ENCODE measurements at regions not wholly inside any gene's neighbourhood (a gene's known extent, or its start where the extent isn't known, plus 50 kb on each side); places are given as distances from the start of the nearest gene placed in this dataset.

- Histone ChIP-seq H3K27me3 (no peaks in the 10 kb centered on the region), H3K36me3 (no peaks in the 10 kb centered on the region), H3K9me3 (no peaks in the 10 kb centered on the region), H3K4me1 (no peaks in the 10 kb centered on the region), H3K4me3 (no peak overlapping the region), H3K27ac (no peak overlapping the region)
- TF ChIP-seq EP300 (IDR thresholded peaks at IDR 0.05) (no peak), POLR2A (IDR thresholded peaks at IDR 0.05) (no peak), CTCF (IDR thresholded peaks at IDR 0.05) (no peak), POLR2AphosphoS5 (IDR thresholded peaks at IDR 0.05) (no peak)
- intact Hi-C loops (cut with DNase I), result no loop called here
- WGBS, 2 donors, result 82 to 85% methylated on average over 6 of the region's 6 CpGs
- no peak for DNase-seq
Measured at GRCh38 chr10:123303581-123304337, 149.6 kb downstream of the BUB3 start.

- no peak overlapping the region for H3K4me3 ChIP-seq
- H3K4me1 ChIP-seq, result no peaks in the 10 kb centered on the region
- TF ChIP-seq POLR2A (IDR thresholded peaks at IDR 0.05) (no peak), POLR2AphosphoS5 (IDR thresholded peaks at IDR 0.05) (no peak), CTCF (IDR thresholded peaks at IDR 0.05) (no peak), EP300 (IDR thresholded peaks at IDR 0.05) (no peak)
- no peaks in the 10 kb centered on the region for H3K27me3 ChIP-seq
- H3K36me3 ChIP-seq, result no peaks in the 10 kb centered on the region
- intact Hi-C loops (cut with DNase I), result no loop called here
- no peaks in the 10 kb centered on the region for H3K9me3 ChIP-seq
- no peak for DNase-seq
- no peak overlapping the region for H3K27ac ChIP-seq
Measured at GRCh38 chr10:123305671-123306070, 151.5 kb downstream of the BUB3 start.

GRCh38 chr10:123306290-123306689 lies 152.1 kb downstream of the BUB3 start:
- Histone ChIP-seq H3K27me3 (no peaks in the 10 kb centered on the region), H3K4me1 (no peaks in the 10 kb centered on the region), H3K4me3 (no peak overlapping the region), H3K27ac (no peak overlapping the region), H3K36me3 (no peaks in the 10 kb centered on the region), H3K9me3 (no peaks in the 10 kb centered on the region)
- intact Hi-C loops (cut with DNase I), result no loop called here
- WGBS, 2 donors, result 77 to 80% methylated on average over 7 of the region's 7 CpGs
- no peak for DNase-seq
- TF ChIP-seq EP300 (IDR thresholded peaks at IDR 0.05), result no peak

GRCh38 chr10:123309731-123310130 lies 155.5 kb downstream of the BUB3 start:
- H3K36me3 ChIP-seq, result no peaks in the 10 kb centered on the region
- intact Hi-C loops (cut with DNase I), result no loop called here
- H3K4me1 ChIP-seq, result no peaks in the 10 kb centered on the region
- no peak overlapping the region for H3K4me3 ChIP-seq
- TF ChIP-seq EP300 (IDR thresholded peaks at IDR 0.05) (no peak), POLR2AphosphoS5 (IDR thresholded peaks at IDR 0.05) (no peak), POLR2A (IDR thresholded peaks at IDR 0.05) (no peak)
- WGBS, 2 donors, result 72 to 78% methylated on average over 6 of the region's 6 CpGs
- no peak for DNase-seq
- H3K9me3 ChIP-seq, result no peaks in the 10 kb centered on the region
- H3K27ac ChIP-seq, result no peak overlapping the region
- no peaks in the 10 kb centered on the region for H3K27me3 ChIP-seq

GRCh38 chr10:123316776-123317175 lies 162.6 kb downstream of the BUB3 start:
- TF ChIP-seq POLR2A (IDR thresholded peaks at IDR 0.05) (no peak), POLR2AphosphoS5 (IDR thresholded peaks at IDR 0.05) (no peak), CTCF (IDR thresholded peaks at IDR 0.05) (no peak), EP300 (IDR thresholded peaks at IDR 0.05) (no peak)
- no peak for DNase-seq
- Histone ChIP-seq H3K27me3 (no peaks in the 10 kb centered on the region), H3K36me3 (no peaks in the 10 kb centered on the region), H3K4me1 (no peaks in the 10 kb centered on the region), H3K27ac (no peak overlapping the region), H3K4me3 (no peak overlapping the region), H3K9me3 (no peaks in the 10 kb centered on the region)
- intact Hi-C loops (cut with DNase I), result no loop called here
- WGBS, 2 donors, result 85 to 88% methylated on average over 1 of the region's 1 CpG

GRCh38 chr10:123318516-123318915 lies 164.3 kb downstream of the BUB3 start:
- DNase-seq, result no peak
- intact Hi-C loops (cut with DNase I), result no loop called here
- Histone ChIP-seq H3K36me3 (no peaks in the 10 kb centered on the region), H3K27ac (no peak overlapping the region), H3K4me3 (no peak overlapping the region), H3K9me3 (no peaks in the 10 kb centered on the region), H3K27me3 (no peaks in the 10 kb centered on the region), H3K4me1 (no peaks in the 10 kb centered on the region)
- 60 to 76% methylated on average over 1 of the region's 1 CpG for WGBS, 2 donors
- no peak for TF ChIP-seq EP300 (IDR thresholded peaks at IDR 0.05)
- TF ChIP-seq POLR2AphosphoS5 (IDR thresholded peaks at IDR 0.05), result no peak
- TF ChIP-seq CTCF (IDR thresholded peaks at IDR 0.05), result no peak
- TF ChIP-seq POLR2A (IDR thresholded peaks at IDR 0.05), result no peak

Measured in sigmoid colon (tissue), 6 donors.